ENCODE measurements at regions not wholly inside any gene's neighbourhood (a gene's known extent, or its start where the extent isn't known, plus 50 kb on each side); places are given as distances from the start of the nearest gene placed in this dataset.
"Not testable (repeated sequence)": the region's sequence is repeated elsewhere in the genome, so short reads cannot be mapped to it uniquely, and the experiment has no call there.

DNA sequence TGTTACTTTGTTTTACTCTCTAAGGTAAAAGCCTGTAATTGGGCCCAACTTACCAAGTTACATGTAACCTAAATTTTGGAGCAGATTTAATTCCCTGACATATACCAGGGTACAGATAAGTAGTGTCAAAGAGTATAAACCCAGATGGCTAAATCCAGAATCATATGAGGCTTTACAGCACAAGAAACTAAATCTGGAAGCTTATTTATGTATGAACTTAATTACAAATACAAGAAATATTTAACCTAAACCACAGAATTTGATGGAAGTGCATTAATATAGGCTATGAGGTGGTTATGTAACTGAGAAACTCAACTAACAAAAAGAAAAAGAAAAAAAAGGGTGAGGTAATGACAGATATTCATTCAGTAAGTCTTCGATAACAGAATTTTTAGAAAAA lies 930.2 kb upstream of the ALCAM start:
- Histone ChIP-seq H3K27ac (ENCODE audit: low read depth in 1 of 2, low read length in 1 of 2) (no peak overlapping the region), H3K4me3 (no peak overlapping the region), H3K36me3 (ENCODE audit: control insufficient read depth in 4 of 4, insufficient read depth in 4 of 4, low read length in 4 of 4) (no peaks in the 10 kb centered on the region), H3K9ac (ENCODE audit: insufficient read depth in 1 of 2, low read length in 2 of 2) (no peak overlapping the region), H3K9me3 (ENCODE audit: control insufficient read depth in 4 of 4, insufficient read depth in 3 of 4, low read length in 3 of 4) (no peaks in the 10 kb centered on the region), H3K4me1 (ENCODE audit: control insufficient read depth in 5 of 5, insufficient read depth in 5 of 5, low read length in 5 of 5) (peaks cover 0 to 20% (median 0%) of the 10 kb centered on the region in 5 donors), H3K27me3 (ENCODE audit: control insufficient read depth in 3 of 3, insufficient read depth in 3 of 3, low read length in 2 of 3) (no peaks in the 10 kb centered on the region)
- DNase-seq: no peak
- WGBS, 2 donors: 83 to 93% methylated on average over 1 of the region's 1 CpG
- ATAC-seq (ENCODE audit: insufficient read depth, low FRiP score): no peak
- TF ChIP-seq, protein P1, sequence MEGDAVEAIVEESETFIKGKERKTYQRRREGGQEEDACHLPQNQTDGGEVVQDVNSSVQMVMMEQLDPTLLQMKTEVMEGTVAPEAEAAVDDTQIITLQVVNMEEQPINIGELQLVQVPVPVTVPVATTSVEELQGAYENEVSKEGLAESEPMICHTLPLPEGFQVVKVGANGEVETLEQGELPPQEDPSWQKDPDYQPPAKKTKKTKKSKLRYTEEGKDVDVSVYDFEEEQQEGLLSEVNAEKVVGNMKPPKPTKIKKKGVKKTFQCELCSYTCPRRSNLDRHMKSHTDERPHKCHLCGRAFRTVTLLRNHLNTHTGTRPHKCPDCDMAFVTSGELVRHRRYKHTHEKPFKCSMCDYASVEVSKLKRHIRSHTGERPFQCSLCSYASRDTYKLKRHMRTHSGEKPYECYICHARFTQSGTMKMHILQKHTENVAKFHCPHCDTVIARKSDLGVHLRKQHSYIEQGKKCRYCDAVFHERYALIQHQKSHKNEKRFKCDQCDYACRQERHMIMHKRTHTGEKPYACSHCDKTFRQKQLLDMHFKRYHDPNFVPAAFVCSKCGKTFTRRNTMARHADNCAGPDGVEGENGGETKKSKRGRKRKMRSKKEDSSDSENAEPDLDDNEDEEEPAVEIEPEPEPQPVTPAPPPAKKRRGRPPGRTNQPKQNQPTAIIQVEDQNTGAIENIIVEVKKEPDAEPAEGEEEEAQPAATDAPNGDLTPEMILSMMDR (IDR thresholded peaks at IDR 0.05; ENCODE audit: control extremely low read depth, extremely low read depth): no peak

DNA sequence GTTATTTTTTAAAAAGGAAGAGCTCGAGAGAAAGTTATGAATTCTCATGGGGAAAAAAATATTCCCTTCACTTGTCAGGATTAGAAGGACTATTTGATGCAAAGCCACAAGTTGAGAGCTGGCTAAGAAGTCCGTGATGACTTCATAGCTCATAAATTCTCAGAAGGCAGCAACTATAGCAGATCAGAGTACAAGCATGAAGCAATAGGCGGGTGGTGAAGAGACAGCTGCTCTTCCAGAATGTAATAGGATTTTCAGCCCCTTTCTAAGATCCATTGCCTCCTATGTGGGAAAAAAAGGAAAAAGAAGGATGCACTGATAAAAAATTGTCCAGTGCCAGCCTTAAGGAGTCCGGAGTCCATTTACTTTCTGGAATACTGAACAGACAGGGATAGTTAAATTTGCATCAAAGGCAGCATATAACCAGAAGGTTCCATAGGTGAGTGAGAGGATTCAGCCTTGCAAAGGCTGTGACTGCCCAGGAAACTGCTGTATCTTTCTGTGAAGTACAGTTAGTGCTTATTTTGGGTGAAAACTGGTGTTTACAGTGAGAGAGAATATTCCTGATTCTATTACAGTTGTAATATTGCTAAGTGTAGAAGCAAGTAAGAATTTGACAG lies 929.5 kb upstream of the ALCAM start:
- Histone ChIP-seq H3K9me3 (ENCODE audit: control insufficient read depth in 4 of 4, insufficient read depth in 3 of 4, low read length in 3 of 4) (no peaks in the 10 kb centered on the region), H3K4me3 (no peak overlapping the region), H3K27ac (ENCODE audit: low read depth in 1 of 2, low read length in 1 of 2) (no peak overlapping the region), H3K36me3 (ENCODE audit: control insufficient read depth in 4 of 4, insufficient read depth in 4 of 4, low read length in 4 of 4) (no peaks in the 10 kb centered on the region), H3K9ac (ENCODE audit: insufficient read depth in 1 of 2, low read length in 2 of 2) (no peak overlapping the region), H3K27me3 (ENCODE audit: control insufficient read depth in 3 of 3, insufficient read depth in 3 of 3, low read length in 2 of 3) (no peaks in the 10 kb centered on the region), H3K4me1 (ENCODE audit: control insufficient read depth in 5 of 5, insufficient read depth in 5 of 5, low read length in 5 of 5) (peaks cover 0 to 20% (median 0%) of the 10 kb centered on the region in 5 donors)
- TF ChIP-seq, protein P1 (IDR thresholded peaks at IDR 0.05; ENCODE audit: control extremely low read depth, extremely low read depth): no peak
- WGBS, 2 donors: 48 to 69% methylated on average over 4 of the region's 4 CpGs
- ATAC-seq (ENCODE audit: insufficient read depth, low FRiP score): no peak
- DNase-seq: peak; percentile 20 to 78 (median 68)

DNA sequence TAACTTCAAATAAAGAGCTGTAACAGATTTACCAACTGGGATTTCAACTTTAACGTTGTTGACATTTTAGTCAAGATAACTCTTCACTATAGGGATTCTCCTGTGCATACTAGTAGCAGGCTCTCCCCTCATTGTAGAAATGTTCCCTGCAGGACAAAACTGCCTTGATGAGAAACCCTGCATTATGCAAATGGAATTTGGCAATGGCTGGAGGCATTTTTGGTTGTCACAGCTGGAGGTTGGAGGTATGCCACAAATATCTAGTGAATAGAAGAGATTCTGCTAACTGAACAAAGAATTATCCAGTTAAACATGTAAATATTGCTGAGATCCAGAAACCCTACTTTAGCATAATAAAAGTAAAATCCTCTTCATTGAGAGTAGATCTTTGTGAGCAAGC lies 928.8 kb upstream of the ALCAM start:
- WGBS, 2 donors: 2 to 15% methylated on average over 1 of the region's 1 CpG
- Histone ChIP-seq H3K4me3 (no peak overlapping the region), H3K4me1 (ENCODE audit: control insufficient read depth in 5 of 5, insufficient read depth in 5 of 5, low read length in 5 of 5) (peaks cover 0 to 20% (median 0%) of the 10 kb centered on the region in 5 donors), H3K36me3 (ENCODE audit: control insufficient read depth in 4 of 4, insufficient read depth in 4 of 4, low read length in 4 of 4) (no peaks in the 10 kb centered on the region), H3K9me3 (ENCODE audit: control insufficient read depth in 4 of 4, insufficient read depth in 3 of 4, low read length in 3 of 4) (no peaks in the 10 kb centered on the region), H3K27me3 (ENCODE audit: control insufficient read depth in 3 of 3, insufficient read depth in 3 of 3, low read length in 2 of 3) (no peaks in the 10 kb centered on the region), H3K27ac (ENCODE audit: low read depth in 1 of 2, low read length in 1 of 2) (no peak overlapping the region), H3K9ac (ENCODE audit: insufficient read depth in 1 of 2, low read length in 2 of 2) (no peak overlapping the region)
- DNase-seq (peak; percentile 47 to 81 (median 78)), ATAC-seq (ENCODE audit: insufficient read depth, low FRiP score) (no peak)
- TF ChIP-seq, protein P1 (IDR thresholded peaks at IDR 0.05; ENCODE audit: control extremely low read depth, extremely low read depth): no peak

DNA sequence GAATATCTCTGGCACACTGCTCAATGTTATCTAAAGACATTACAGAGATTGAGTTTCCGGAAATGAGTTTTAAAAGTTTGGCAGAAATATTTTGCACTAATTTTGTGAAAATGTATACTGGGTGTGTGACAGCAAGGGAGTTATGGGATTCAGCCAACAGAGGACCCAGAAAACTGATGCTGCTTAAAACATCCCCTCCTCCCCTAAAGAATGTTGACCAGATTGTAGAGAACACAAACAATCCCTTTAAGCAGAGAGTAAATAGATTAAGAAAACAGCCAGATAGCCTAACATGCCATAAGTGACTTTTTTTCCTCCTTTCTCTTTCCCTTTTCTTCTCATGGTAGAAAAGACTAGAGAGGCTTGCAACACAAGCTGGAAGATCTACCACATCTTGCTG lies 928.0 kb upstream of the ALCAM start:
- H3K9ac ChIP-seq (ENCODE audit: insufficient read depth in 1 of 2, low read length in 2 of 2): no peak overlapping the region
- no peaks in the 10 kb centered on the region for H3K9me3 ChIP-seq (ENCODE audit: control insufficient read depth in 4 of 4, insufficient read depth in 3 of 4, low read length in 3 of 4)
- peak; percentile 13 to 61 (median 58) for DNase-seq
- no peak overlapping the region for H3K27ac ChIP-seq (ENCODE audit: low read depth in 1 of 2, low read length in 1 of 2)
- 71 to 75% methylated on average over 1 of the region's 1 CpG for WGBS, 2 donors
- peaks cover 0 to 20% (median 0%) of the 10 kb centered on the region in 5 donors for H3K4me1 ChIP-seq (ENCODE audit: control insufficient read depth in 5 of 5, insufficient read depth in 5 of 5, low read length in 5 of 5)
- no peak for ATAC-seq (ENCODE audit: insufficient read depth, low FRiP score)
- H3K36me3 ChIP-seq (ENCODE audit: control insufficient read depth in 4 of 4, insufficient read depth in 4 of 4, low read length in 4 of 4): no peaks in the 10 kb centered on the region
- TF ChIP-seq, protein P1 (IDR thresholded peaks at IDR 0.05; ENCODE audit: control extremely low read depth, extremely low read depth): no peak
- no peaks in the 10 kb centered on the region for H3K27me3 ChIP-seq (ENCODE audit: control insufficient read depth in 3 of 3, insufficient read depth in 3 of 3, low read length in 2 of 3)
- no peak overlapping the region for H3K4me3 ChIP-seq

DNA sequence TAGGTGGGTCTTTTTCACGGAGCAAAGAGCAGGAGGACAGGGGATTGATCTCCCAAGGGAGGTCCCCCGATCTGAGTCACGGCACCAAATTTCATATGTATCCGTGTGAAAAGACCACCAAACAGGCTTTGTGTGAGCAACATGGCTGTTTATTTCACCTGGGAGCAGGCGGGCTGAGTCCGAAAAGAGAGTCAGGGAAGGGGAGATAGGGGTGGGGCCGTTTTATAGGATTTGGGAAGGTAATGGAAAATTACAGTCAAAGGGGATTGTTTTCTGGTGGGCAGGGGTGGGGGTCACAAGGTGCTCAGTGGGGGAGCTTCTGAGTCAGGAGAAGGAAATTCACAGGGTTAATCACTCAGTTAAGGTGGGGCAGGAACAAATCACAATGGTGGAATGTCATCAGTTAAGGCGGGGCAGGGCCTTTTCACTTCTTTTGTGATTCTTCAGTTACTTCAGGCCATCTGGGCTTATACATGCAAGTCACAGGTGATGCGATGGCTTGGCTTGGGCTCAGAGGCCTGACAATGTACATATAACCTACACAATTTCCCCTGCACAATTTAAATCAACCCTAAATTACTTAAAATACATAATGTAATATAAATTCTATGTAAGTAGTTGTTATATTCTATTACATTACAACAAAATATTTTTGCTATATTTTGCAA lies 921.3 kb upstream of the ALCAM start:
- H3K27me3 ChIP-seq (ENCODE audit: control insufficient read depth in 3 of 3, insufficient read depth in 3 of 3, low read length in 2 of 3); H3K4me3 ChIP-seq; H3K9ac ChIP-seq (ENCODE audit: insufficient read depth in 1 of 2, low read length in 2 of 2); DNase-seq; H3K27ac ChIP-seq (ENCODE audit: low read depth in 1 of 2, low read length in 1 of 2); ATAC-seq (ENCODE audit: insufficient read depth, low FRiP score); H3K36me3 ChIP-seq (ENCODE audit: control insufficient read depth in 4 of 4, insufficient read depth in 4 of 4, low read length in 4 of 4); H3K9me3 ChIP-seq (ENCODE audit: control insufficient read depth in 4 of 4, insufficient read depth in 3 of 4, low read length in 3 of 4): not testable (repeated sequence)
- H3K4me1 ChIP-seq (ENCODE audit: control insufficient read depth in 5 of 5, insufficient read depth in 5 of 5, low read length in 5 of 5): peaks cover 0 to 13% (median 0%) of the 10 kb centered on the region in 5 donors
- 82 to 89% methylated on average over 8 to 9 of the region's 9 CpGs for WGBS, 2 donors

Measured in lung (tissue), 11 donors.